ENCODE measurements at regions not wholly inside any gene's neighbourhood (a gene's known extent, or its start where the extent isn't known, plus 50 kb on each side); places are given as distances from the start of the nearest gene placed in this dataset.

DNA sequence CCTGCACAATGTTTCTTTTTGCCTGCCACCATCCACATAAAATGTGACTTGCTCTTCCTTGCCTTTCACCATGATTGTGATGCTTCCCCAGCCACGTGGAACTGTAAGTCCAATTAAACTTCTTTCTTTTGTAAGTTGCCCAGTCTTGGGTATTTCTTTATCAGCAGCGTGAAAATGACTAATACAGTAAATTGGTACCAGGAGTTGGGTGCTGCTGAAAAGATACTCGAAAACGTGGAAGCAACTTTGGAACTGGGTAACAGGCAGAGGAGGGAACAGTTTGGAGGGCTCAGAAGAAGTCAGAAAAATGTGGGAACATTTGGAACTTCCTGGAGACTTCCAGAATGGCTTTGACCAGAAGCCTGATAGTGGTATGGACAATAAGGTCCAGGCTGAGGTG is 425.3 kb downstream of the GPATCH2 start:
- TF ChIP-seq HES1 (IDR thresholded peaks at IDR 0.05; ENCODE audit: low read depth) (no peak), RNF2 (IDR thresholded peaks at IDR 0.05) (no peak), YY1 (IDR thresholded peaks at IDR 0.05; ENCODE audit: borderline replicate concordance in 1 of 3, control insufficient read depth in 1 of 3, extremely low read depth in 1 of 3, insufficient read depth in 3 of 3, insufficient read length in 1 of 3, insufficient replicate concordance in 2 of 3, low read depth in 1 of 3, low read length in 2 of 3) (no peak), POLR2A (conservative IDR thresholded peaks at IDR 0.05) (no peak), PURB (CRISPR knock-in tag; IDR thresholded peaks at IDR 0.05; ENCODE audit: low read depth) (no peak), CHCHD3 (CRISPR knock-in tag; IDR thresholded peaks at IDR 0.05) (no peak), ETV5 (CRISPR knock-in tag; IDR thresholded peaks at IDR 0.05; ENCODE audit: low read depth) (no peak), MYC (IDR thresholded peaks at IDR 0.05; ENCODE audit: low read depth, low read length) (no peak), MYC (CRISPR knock-in tag; IDR thresholded peaks at IDR 0.05; ENCODE audit: borderline replicate concordance, low read depth) (no peak), ZBTB40 (IDR thresholded peaks at IDR 0.05) (no peak), ZBTB40 (CRISPR knock-in tag; IDR thresholded peaks at IDR 0.05) (no peak), ZNF274 (IDR thresholded peaks at IDR 0.05; ENCODE audit: borderline replicate concordance, low read depth, low read length) (no peak), ZNF398 (CRISPR knock-in tag; IDR thresholded peaks at IDR 0.05) (no peak)
- TF ChIP-seq, protein P1, sequence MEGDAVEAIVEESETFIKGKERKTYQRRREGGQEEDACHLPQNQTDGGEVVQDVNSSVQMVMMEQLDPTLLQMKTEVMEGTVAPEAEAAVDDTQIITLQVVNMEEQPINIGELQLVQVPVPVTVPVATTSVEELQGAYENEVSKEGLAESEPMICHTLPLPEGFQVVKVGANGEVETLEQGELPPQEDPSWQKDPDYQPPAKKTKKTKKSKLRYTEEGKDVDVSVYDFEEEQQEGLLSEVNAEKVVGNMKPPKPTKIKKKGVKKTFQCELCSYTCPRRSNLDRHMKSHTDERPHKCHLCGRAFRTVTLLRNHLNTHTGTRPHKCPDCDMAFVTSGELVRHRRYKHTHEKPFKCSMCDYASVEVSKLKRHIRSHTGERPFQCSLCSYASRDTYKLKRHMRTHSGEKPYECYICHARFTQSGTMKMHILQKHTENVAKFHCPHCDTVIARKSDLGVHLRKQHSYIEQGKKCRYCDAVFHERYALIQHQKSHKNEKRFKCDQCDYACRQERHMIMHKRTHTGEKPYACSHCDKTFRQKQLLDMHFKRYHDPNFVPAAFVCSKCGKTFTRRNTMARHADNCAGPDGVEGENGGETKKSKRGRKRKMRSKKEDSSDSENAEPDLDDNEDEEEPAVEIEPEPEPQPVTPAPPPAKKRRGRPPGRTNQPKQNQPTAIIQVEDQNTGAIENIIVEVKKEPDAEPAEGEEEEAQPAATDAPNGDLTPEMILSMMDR (IDR thresholded peaks at IDR 0.05 in 2 of 3, conservative IDR thresholded peaks at IDR 0.05 in 1 of 3; ENCODE audit: insufficient read depth in 2 of 3, low read depth in 1 of 3, low read length in 3 of 3), result no peak
- TF ChIP-seq, protein P2, sequence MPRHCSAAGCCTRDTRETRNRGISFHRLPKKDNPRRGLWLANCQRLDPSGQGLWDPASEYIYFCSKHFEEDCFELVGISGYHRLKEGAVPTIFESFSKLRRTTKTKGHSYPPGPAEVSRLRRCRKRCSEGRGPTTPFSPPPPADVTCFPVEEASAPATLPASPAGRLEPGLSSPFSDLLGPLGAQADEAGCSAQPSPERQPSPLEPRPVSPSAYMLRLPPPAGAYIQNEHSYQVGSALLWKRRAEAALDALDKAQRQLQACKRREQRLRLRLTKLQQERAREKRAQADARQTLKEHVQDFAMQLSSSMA (CRISPR knock-in tag; IDR thresholded peaks at IDR 0.05), result no peak
- TF ChIP-seq, protein P3, sequence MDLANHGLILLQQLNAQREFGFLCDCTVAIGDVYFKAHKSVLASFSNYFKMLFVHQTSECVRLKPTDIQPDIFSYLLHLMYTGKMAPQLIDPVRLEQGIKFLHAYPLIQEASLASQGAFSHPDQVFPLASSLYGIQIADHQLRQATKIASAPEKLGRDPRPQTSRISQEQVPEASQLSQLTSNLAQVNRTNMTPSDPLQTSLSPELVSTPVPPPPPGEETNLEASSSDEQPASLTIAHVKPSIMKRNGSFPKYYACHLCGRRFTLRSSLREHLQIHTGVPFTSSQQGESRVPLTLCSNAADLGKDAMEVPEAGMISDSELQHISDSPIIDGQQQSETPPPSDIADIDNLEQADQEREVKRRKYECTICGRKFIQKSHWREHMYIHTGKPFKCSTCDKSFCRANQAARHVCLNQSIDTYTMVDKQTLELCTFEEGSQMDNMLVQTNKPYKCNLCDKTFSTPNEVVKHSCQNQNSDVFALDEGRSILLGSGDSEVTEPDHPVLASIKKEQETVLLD (IDR thresholded peaks at IDR 0.05), result no peak
